ENCODE measurements at regions not wholly inside any gene's neighbourhood (a gene's known extent, or its start where the extent isn't known, plus 50 kb on each side); places are given as distances from the start of the nearest gene placed in this dataset.

- WGBS, 2 experiments (ENCODE audit: extremely low coverage in 1 of 2, insufficient coverage in 1 of 2, insufficient read length in 1 of 2, insufficient replicate concordance in 2 of 2, low coverage in 1 of 2, low lambda C conversion rate in 2 of 2, missing lambda C conversion rate in 1 of 2), result 95% methylated on average over 8 of the region's 9 CpGs; no CpG with 5 or more reads in 1 of the 2 experiments
- no peak overlapping the region for H3K18ac ChIP-seq (ENCODE audit: extremely low read depth, low read length)
- H3K79me1 ChIP-seq (ENCODE audit: low read depth, low read length), result no peaks in the 10 kb centered on the region
- no peak overlapping the region for H2BK12ac ChIP-seq (ENCODE audit: low read depth, low read length)
- no peak overlapping the region for H3K4ac ChIP-seq (replicated peaks; ENCODE audit: insufficient read length, low read depth, low read length)
- no peak overlapping the region for H2BK5ac ChIP-seq (ENCODE audit: low read depth, low read length)
- H3K23me2 ChIP-seq (ENCODE audit: low read depth, low read length), result no peaks in the 10 kb centered on the region
- CTCF ChIA-PET (ENCODE audit: partially characterized antibody), result no interaction called here
- POLR2A ChIA-PET (ENCODE audit: partially characterized antibody), result no interaction called here
- TF ChIP-seq TAF1 (IDR thresholded peaks at IDR 0.05; ENCODE audit: low read depth, low read length) (no peak), POLR2AphosphoS5 (IDR thresholded peaks at IDR 0.05; ENCODE audit: low read depth, low read length) (no peak), GTF2F1 (IDR thresholded peaks at IDR 0.05; ENCODE audit: borderline replicate concordance, low read depth, low read length) (no peak), SIN3A (conservative IDR thresholded peaks at IDR 0.05 in 1 of 2, IDR thresholded peaks at IDR 0.05 in 1 of 2; ENCODE audit: low read depth in 1 of 2, low read length in 2 of 2) (no peak), RAD21 (IDR thresholded peaks at IDR 0.05 in 1 of 2, conservative IDR thresholded peaks at IDR 0.05 in 1 of 2; ENCODE audit: low read depth in 2 of 2, low read length in 2 of 2) (no peak), ZNF274 (IDR thresholded peaks at IDR 0.05; ENCODE audit: borderline replicate concordance, extremely low read depth, low read length) (no peak), POLR2A (IDR thresholded peaks at IDR 0.05; ENCODE audit: control extremely low read depth in 1 of 2, low read depth in 2 of 2, low read length in 2 of 2) (no peak), SRF (IDR thresholded peaks at IDR 0.05; ENCODE audit: low read depth, low read length) (no peak), HDAC6 (IDR thresholded peaks at IDR 0.05; ENCODE audit: low read depth, low read length) (no peak), CHD2 (IDR thresholded peaks at IDR 0.05; ENCODE audit: low read length) (no peak), KDM4A (IDR thresholded peaks at IDR 0.05; ENCODE audit: low read depth, low read length, severe bottlenecking) (no peak), ASH2L (IDR thresholded peaks at IDR 0.05; ENCODE audit: low read length) (no peak), CHD1 (IDR thresholded peaks at IDR 0.05; ENCODE audit: low read depth, low read length) (no peak)
- H4K20me1 ChIP-seq (replicated peaks in 1 of 2; ENCODE audit: control insufficient read depth in 1 of 2, insufficient read depth in 2 of 2, low read length in 2 of 2), result no peaks in the 10 kb centered on the region
- no peaks in the 10 kb centered on the region for H3K27me3 ChIP-seq (replicated peaks in 1 of 4; ENCODE audit: control insufficient read depth in 3 of 4, extremely low read depth in 1 of 4, insufficient read depth in 3 of 4, low read length in 3 of 4)
- H3K14ac ChIP-seq (ENCODE audit: insufficient read length), result no peak overlapping the region
- H4K8ac ChIP-seq (ENCODE audit: extremely low read depth, insufficient read depth, low read length), result peak overlapping the region; percentile 51; the same call in 1 of the 2 replicates
- no peak overlapping the region for H3K4me3 ChIP-seq (ENCODE audit: extremely low read depth in 1 of 4, insufficient read depth in 2 of 4, low read depth in 3 of 4, low read length in 4 of 4)
- no peak overlapping the region for H3K27ac ChIP-seq (ENCODE audit: low read depth, low read length)
- H3K4me1 ChIP-seq (replicated peaks in 1 of 4; ENCODE audit: control insufficient read depth in 3 of 4, insufficient read depth in 4 of 4, low read length in 3 of 4), result no peaks in the 10 kb centered on the region
- H3K23ac ChIP-seq (ENCODE audit: insufficient read length), result no peak overlapping the region
- no peaks in the 10 kb centered on the region for H3K9me3 ChIP-seq (ENCODE audit: insufficient read depth in 2 of 2, low read depth in 1 of 2, low read length in 1 of 2)
- no peak overlapping the region for H2AFZ ChIP-seq (ENCODE audit: low read length)
- FAIRE-seq (no peak), DNase-seq (ENCODE audit: low read depth in 1 of 2, low spot score in 2 of 2) (no peak)
- no peak overlapping the region for H2BK20ac ChIP-seq (ENCODE audit: low read length)
- H4K91ac ChIP-seq (replicated peaks; ENCODE audit: insufficient read length, low read length), result no peak overlapping the region
- H2BK15ac ChIP-seq (ENCODE audit: low read length), result no peak overlapping the region
- H3K56ac ChIP-seq (replicated peaks; ENCODE audit: insufficient read length, low read depth, low read length), result no peak overlapping the region
- no peaks in the 10 kb centered on the region for H3K36me3 ChIP-seq (ENCODE audit: control insufficient read depth in 2 of 4, insufficient read depth in 4 of 4, low read length in 3 of 4)
- no peaks in the 10 kb centered on the region for H3K79me2 ChIP-seq (ENCODE audit: control insufficient read depth in 1 of 2, insufficient read depth in 2 of 2, low read length in 2 of 2)
- no peak overlapping the region for H3K9ac ChIP-seq (replicated peaks in 1 of 4; ENCODE audit: extremely low read depth in 1 of 4, low read depth in 3 of 4, low read length in 3 of 4)
- no peak overlapping the region for H2AK5ac ChIP-seq (ENCODE audit: low read depth, low read length)
- no peak overlapping the region for H3K4me2 ChIP-seq (ENCODE audit: insufficient read depth in 1 of 2, low read depth in 2 of 2, low read length in 2 of 2)
- no peak overlapping the region for H4K5ac ChIP-seq (ENCODE audit: insufficient read length, low read depth, low read length)
- no peak overlapping the region for H2BK120ac ChIP-seq (replicated peaks; ENCODE audit: low read depth, low read length)
These were observed 1400.9 kb upstream of the ALCAM start for GRCh38 chr3:103965764-103966163.
